Nephron (organoid): ENCODE measurements at regions not wholly inside any gene's neighbourhood (a gene's known extent, or its start where the extent isn't known, plus 50 kb on each side); places are given as distances from the start of the nearest gene placed in this dataset.

Source experiments
- H3K27ac Mint-ChIP-seq, 3 experiments: 2 replicates each; pipeline ENCODE4 v1.8.0; 2020; ENCODE audit warnings: mixed read lengths in 3 of 3, mild to moderate bottlenecking in 2 of 3, moderate library complexity in 1 of 3
- H3K27me3 Mint-ChIP-seq: 2 replicates; pipeline ENCODE4 v1.8.0; 2021; ENCODE audit warnings: low read depth, mild to moderate bottlenecking, moderate library complexity, mixed read lengths
- H3K36me3 Mint-ChIP-seq: 2 replicates; pipeline ENCODE4 v1.8.0; 2020; ENCODE audit warnings: low read depth, mixed read lengths
- H3K4me1 Mint-ChIP-seq: 2 replicates; pipeline ENCODE4 v1.8.0; 2020; ENCODE audit warnings: mixed read lengths
- H3K4me3 Mint-ChIP-seq, 3 experiments: 2 replicates each; pipeline ENCODE4 v1.8.0; 2020; ENCODE audit warnings: mild to moderate bottlenecking in 3 of 3, mixed read lengths in 3 of 3, moderate library complexity in 2 of 3
- H3K9me3 Mint-ChIP-seq: 2 replicates; pipeline ENCODE4 v1.8.0; 2020; ENCODE audit warnings: mixed read lengths
- CTCF ChIP-seq, 3 experiments: fragments of 200-600 bp; sonication (generic); IDR thresholded peaks; one replicate each; pipeline ENCODE4 v1.5.0; 2021; ENCODE audit warnings: antibody characterized with exemption in 3 of 3; ENCODE audit not compliant: unreplicated experiment in 3 of 3

GRCh38 chr3:13195374-13195773 is 122.1 kb upstream of the IQSEC1 start:
- Mint-ChIP-seq H3K9me3 (no peaks in the 10 kb centered on the region), H3K27me3 (peaks cover 16% of the 10 kb centered on the region), H3K36me3 (no peaks in the 10 kb centered on the region), H3K27ac (no peak overlapping the region), H3K4me3 (no peak overlapping the region), H3K4me1 (no peaks in the 10 kb centered on the region)
- TF ChIP-seq CTCF (IDR thresholded peaks at IDR 0.05; ENCODE audit: unreplicated experiment in 3 of 3) = no peak

GRCh38 chr3:13194285-13195209 is 121.3 kb upstream of the IQSEC1 start:
- Mint-ChIP-seq H3K4me1 (no peaks in the 10 kb centered on the region), H3K9me3 (peaks cover 3% of the 10 kb centered on the region), H3K36me3 (peaks cover 1% of the 10 kb centered on the region), H3K27me3 (peaks cover 20% of the 10 kb centered on the region), H3K4me3 (no peak overlapping the region), H3K27ac (no peak overlapping the region)
- TF ChIP-seq CTCF (IDR thresholded peaks at IDR 0.05; ENCODE audit: unreplicated experiment in 3 of 3) = no peak

- peaks cover 5% of the 10 kb centered on the region for H3K36me3 Mint-ChIP-seq
- peaks cover 5% of the 10 kb centered on the region for H3K9me3 Mint-ChIP-seq
- TF ChIP-seq CTCF (IDR thresholded peaks at IDR 0.05; ENCODE audit: unreplicated experiment in 3 of 3) = no peak
- H3K27me3 Mint-ChIP-seq = peaks cover 23% of the 10 kb centered on the region
- H3K27ac Mint-ChIP-seq = no peak overlapping the region
- no peak overlapping the region for H3K4me3 Mint-ChIP-seq
- H3K4me1 Mint-ChIP-seq = no peaks in the 10 kb centered on the region
These were observed 120.4 kb upstream of the IQSEC1 start for GRCh38 chr3:13193320-13194284.

- H3K4me3 Mint-ChIP-seq = no peak overlapping the region
- peaks cover 5% of the 10 kb centered on the region for H3K36me3 Mint-ChIP-seq
- TF ChIP-seq CTCF (IDR thresholded peaks at IDR 0.05; ENCODE audit: unreplicated experiment in 3 of 3) = peak; percentile 31 to 38 (median 36)
- no peak overlapping the region for H3K27ac Mint-ChIP-seq
- peaks cover 9% of the 10 kb centered on the region for H3K9me3 Mint-ChIP-seq
- H3K27me3 Mint-ChIP-seq = peaks cover 28% of the 10 kb centered on the region
- no peaks in the 10 kb centered on the region for H3K4me1 Mint-ChIP-seq
These were observed 119.4 kb upstream of the IQSEC1 start for GRCh38 chr3:13192471-13193213.

- peaks cover 9% of the 10 kb centered on the region for H3K9me3 Mint-ChIP-seq
- no peak overlapping the region for H3K27ac Mint-ChIP-seq
- peaks cover 25% of the 10 kb centered on the region for H3K27me3 Mint-ChIP-seq
- H3K36me3 Mint-ChIP-seq = peaks cover 5% of the 10 kb centered on the region
- no peak for TF ChIP-seq CTCF (IDR thresholded peaks at IDR 0.05; ENCODE audit: unreplicated experiment in 3 of 3)
- H3K4me3 Mint-ChIP-seq = no peak overlapping the region
- H3K4me1 Mint-ChIP-seq = no peaks in the 10 kb centered on the region
These were observed 117.8 kb upstream of the IQSEC1 start for GRCh38 chr3:13191016-13191415.
